ENCODE measurements at regions not wholly inside any gene's neighbourhood (a gene's known extent, or its start where the extent isn't known, plus 50 kb on each side); places are given as distances from the start of the nearest gene placed in this dataset.
A peak's percentile ranks its signal among the peaks of the same experiment; 100 is the strongest.

DNA sequence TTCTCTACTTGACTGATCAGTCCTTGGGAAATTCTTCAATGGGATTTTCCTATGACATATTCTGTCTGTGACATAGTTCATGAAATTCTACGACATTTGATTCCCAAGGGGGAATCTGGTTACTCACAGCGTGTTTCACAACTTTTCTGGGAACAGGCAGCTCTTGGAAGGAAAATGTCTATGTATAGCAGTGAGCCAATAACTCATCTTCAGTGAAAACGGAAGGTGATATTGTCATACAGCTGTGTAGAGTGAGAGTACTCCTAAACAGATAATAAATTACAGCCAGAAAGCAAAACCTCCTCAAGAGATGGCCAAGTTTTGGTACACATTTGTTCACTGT, 91.4 kb downstream of the C9orf152 start:
- H3K27me3 Mint-ChIP-seq (ENCODE audit: unreplicated experiment): peaks cover 22% of the 10 kb centered on the region
- no peak for DNase-seq (ENCODE audit: low spot score)
- peaks cover 20% of the 10 kb centered on the region for H3K36me3 Mint-ChIP-seq (ENCODE audit: low read depth, unreplicated experiment)
- no peak overlapping the region for H3K4me3 Mint-ChIP-seq (ENCODE audit: unreplicated experiment)
- peaks cover 82% of the 10 kb centered on the region for H3K4me1 Mint-ChIP-seq (ENCODE audit: unreplicated experiment)
- TF ChIP-seq, protein P1, sequence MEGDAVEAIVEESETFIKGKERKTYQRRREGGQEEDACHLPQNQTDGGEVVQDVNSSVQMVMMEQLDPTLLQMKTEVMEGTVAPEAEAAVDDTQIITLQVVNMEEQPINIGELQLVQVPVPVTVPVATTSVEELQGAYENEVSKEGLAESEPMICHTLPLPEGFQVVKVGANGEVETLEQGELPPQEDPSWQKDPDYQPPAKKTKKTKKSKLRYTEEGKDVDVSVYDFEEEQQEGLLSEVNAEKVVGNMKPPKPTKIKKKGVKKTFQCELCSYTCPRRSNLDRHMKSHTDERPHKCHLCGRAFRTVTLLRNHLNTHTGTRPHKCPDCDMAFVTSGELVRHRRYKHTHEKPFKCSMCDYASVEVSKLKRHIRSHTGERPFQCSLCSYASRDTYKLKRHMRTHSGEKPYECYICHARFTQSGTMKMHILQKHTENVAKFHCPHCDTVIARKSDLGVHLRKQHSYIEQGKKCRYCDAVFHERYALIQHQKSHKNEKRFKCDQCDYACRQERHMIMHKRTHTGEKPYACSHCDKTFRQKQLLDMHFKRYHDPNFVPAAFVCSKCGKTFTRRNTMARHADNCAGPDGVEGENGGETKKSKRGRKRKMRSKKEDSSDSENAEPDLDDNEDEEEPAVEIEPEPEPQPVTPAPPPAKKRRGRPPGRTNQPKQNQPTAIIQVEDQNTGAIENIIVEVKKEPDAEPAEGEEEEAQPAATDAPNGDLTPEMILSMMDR (IDR thresholded peaks at IDR 0.05; ENCODE audit: unreplicated experiment): no peak
- H3K9me3 Mint-ChIP-seq (ENCODE audit: unreplicated experiment): no peaks in the 10 kb centered on the region
- peak overlapping the region; percentile 99 for H3K27ac Mint-ChIP-seq (ENCODE audit: unreplicated experiment)

DNA sequence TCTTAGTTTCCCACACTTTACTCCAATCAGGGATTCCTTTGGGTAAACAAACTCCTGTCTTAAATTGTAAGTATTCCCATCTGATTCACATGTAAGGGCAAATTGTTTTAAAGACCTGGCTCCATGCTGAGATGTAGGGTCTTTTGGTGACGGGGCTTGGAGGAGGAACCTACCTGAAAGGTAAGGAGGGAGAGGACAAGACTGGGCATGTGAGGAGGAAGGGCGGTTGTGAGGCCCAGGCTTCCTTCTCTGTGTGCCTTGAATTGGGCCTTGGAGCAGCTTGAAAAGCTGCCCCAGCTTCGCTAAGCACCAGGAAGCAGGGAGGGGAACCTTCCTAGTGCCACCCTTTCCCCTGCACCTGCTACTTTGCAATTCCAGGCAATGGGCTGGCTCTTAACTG, 86.8 kb downstream of the C9orf152 start:
- H3K4me3 Mint-ChIP-seq (ENCODE audit: unreplicated experiment): no peak overlapping the region
- peaks cover 86% of the 10 kb centered on the region for H3K4me1 Mint-ChIP-seq (ENCODE audit: unreplicated experiment)
- TF ChIP-seq, protein P1 (IDR thresholded peaks at IDR 0.05; ENCODE audit: unreplicated experiment): no peak
- no peak for DNase-seq (ENCODE audit: low spot score)
- H3K27me3 Mint-ChIP-seq (ENCODE audit: unreplicated experiment): peaks cover 24% of the 10 kb centered on the region
- no peak overlapping the region for H3K27ac Mint-ChIP-seq (ENCODE audit: unreplicated experiment)
- H3K9me3 Mint-ChIP-seq (ENCODE audit: unreplicated experiment): no peaks in the 10 kb centered on the region
- peaks cover 27% of the 10 kb centered on the region for H3K36me3 Mint-ChIP-seq (ENCODE audit: low read depth, unreplicated experiment)

DNA sequence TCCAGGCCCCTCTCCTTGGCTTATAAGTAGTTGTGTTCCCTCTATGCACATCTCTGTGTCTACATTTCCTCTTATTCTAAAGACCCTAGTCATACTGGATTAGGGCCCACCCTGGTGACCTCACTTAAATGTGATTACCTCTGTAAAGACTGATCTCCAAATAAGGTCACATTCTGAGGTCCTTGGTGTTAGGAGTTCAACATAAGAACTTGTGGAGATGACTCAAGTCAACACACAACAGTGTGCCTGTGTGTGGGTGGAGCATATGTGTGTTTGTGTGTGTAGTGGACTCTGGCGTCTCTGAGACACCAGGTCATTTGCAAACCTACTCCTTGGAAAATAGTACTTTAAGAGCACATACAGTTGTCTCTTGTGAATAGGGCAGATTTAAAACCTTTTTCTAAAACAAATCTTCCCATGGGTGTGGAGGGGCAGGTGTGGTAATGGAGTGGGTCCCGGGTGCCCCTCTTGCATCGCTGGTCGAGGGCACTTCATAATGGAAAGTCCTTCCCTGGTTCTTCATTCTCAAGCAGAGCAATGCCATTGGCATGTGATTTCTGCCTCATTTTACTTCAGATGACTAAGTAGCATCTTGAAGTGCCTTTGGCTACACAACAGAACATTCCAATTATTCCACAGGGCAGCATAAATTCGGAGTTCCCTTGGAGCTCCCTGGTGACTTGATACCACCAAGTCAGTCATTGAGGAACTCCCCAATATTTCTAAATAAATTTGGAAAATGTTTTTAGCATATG, 84.4 kb downstream of the C9orf152 start:
- TF ChIP-seq, protein P1 (IDR thresholded peaks at IDR 0.05; ENCODE audit: unreplicated experiment): no peak
- Mint-ChIP-seq H3K27ac (ENCODE audit: unreplicated experiment) (peak overlapping the region; percentile 81), H3K9me3 (ENCODE audit: unreplicated experiment) (no peaks in the 10 kb centered on the region), H3K27me3 (ENCODE audit: unreplicated experiment) (peaks cover 21% of the 10 kb centered on the region), H3K4me3 (ENCODE audit: unreplicated experiment) (peak overlapping the region; percentile 57), H3K36me3 (ENCODE audit: low read depth, unreplicated experiment) (peaks cover 20% of the 10 kb centered on the region), H3K4me1 (ENCODE audit: unreplicated experiment) (peaks cover 89% of the 10 kb centered on the region)
- no peak for DNase-seq (ENCODE audit: low spot score)

DNA sequence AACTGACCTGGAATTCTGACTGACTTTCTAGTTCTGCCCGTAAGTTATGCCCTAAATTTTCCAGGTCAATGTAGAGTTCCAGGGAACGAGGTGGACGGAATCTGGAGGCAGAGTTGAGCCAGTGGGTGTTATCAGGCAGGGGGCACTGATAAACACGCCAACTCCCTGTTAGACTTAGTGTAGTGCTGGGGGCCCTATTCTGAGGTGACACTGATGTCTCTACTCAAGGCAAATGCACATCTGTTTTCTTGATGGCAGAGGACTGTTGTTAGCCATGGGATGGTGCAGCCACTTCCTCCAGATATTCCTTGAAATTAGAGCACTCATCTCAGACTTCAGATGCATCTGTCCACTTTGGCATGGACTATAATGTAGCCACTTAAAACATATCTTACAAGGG, 83.5 kb downstream of the C9orf152 start:
- Mint-ChIP-seq H3K4me1 (ENCODE audit: unreplicated experiment) (peaks cover 93% of the 10 kb centered on the region), H3K9me3 (ENCODE audit: unreplicated experiment) (no peaks in the 10 kb centered on the region), H3K27ac (ENCODE audit: unreplicated experiment) (peak overlapping the region; percentile 98), H3K4me3 (ENCODE audit: unreplicated experiment) (peak overlapping the region; percentile 66), H3K36me3 (ENCODE audit: low read depth, unreplicated experiment) (peaks cover 20% of the 10 kb centered on the region), H3K27me3 (ENCODE audit: unreplicated experiment) (peaks cover 20% of the 10 kb centered on the region)
- TF ChIP-seq, protein P1 (IDR thresholded peaks at IDR 0.05; ENCODE audit: unreplicated experiment): no peak
- DNase-seq (ENCODE audit: low spot score): no peak

DNA sequence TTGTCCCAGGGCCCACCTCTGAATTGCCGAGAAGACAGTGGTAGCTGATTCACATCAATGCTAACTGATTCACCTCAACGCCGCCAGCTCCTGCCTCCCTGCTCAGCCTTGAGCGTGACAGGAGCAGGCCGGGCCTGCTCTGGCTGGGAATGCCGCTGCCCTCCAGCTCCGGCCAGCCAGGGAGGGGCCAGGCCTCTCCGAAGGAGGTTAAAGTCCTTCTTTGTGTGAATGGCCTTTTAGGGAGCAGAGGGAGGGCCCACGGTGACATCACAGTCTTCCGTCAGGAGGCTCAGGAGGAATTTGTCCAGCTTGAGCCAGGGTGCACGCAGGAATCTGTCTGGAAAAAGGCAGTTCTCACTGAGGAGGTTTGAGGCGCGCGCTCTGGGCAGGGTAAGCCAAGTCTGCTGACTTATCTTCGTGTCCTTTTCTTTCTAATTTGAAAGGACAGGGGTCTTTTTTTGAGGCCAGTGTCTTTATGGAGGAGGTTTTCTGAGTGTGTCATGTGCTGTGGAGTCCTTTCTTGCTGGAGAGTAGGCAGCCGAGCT, 82.7 kb downstream of the C9orf152 start:
- Mint-ChIP-seq H3K4me3 (ENCODE audit: unreplicated experiment) (peak overlapping the region; percentile 91), H3K4me1 (ENCODE audit: unreplicated experiment) (peaks cover 93% of the 10 kb centered on the region), H3K9me3 (ENCODE audit: unreplicated experiment) (no peaks in the 10 kb centered on the region), H3K36me3 (ENCODE audit: low read depth, unreplicated experiment) (peaks cover 18% of the 10 kb centered on the region), H3K27ac (ENCODE audit: unreplicated experiment) (peak overlapping the region; percentile 98), H3K27me3 (ENCODE audit: unreplicated experiment) (peaks cover 18% of the 10 kb centered on the region)
- DNase-seq (ENCODE audit: low spot score): peak; percentile 75
- TF ChIP-seq, protein P1 (IDR thresholded peaks at IDR 0.05; ENCODE audit: unreplicated experiment): no peak
